ENCODE measurements at regions not wholly inside any gene's neighbourhood (a gene's known extent, or its start where the extent isn't known, plus 50 kb on each side); places are given as distances from the start of the nearest gene placed in this dataset.

DNA sequence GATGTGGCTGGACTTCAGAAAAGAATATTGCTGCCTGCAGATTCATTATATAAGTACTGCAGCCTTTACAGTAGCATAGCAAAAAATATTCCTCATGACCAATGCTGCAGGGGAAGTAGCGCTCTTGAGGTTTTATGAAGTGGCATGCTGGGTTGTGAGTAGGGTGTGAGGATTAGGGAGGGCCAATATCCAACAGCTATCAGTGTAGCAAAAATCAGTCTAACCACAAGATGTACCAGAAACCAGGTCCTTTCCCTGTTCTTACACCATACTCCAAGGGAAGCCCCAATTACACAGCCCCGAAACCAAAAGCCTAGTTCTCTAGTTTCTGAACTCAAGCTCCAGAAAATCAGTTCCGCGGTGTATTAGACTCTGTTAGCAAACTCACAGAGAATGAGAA, 1082.2 kb upstream of the DDX18 start:
- H3K4me3 Mint-ChIP-seq = no peak overlapping the region
- no peaks in the 10 kb centered on the region for H3K36me3 ChIP-seq (ENCODE audit: insufficient read depth)
- no peak overlapping the region for H3K4me3 ChIP-seq
- no peak overlapping the region for H3K27ac ChIP-seq (ENCODE audit: low read depth)
- H3K27me3 ChIP-seq (ENCODE audit: insufficient read depth) = no peaks in the 10 kb centered on the region
- H3K9me3 Mint-ChIP-seq = no peaks in the 10 kb centered on the region
- no peak for ATAC-seq
- H3K4me1 ChIP-seq (ENCODE audit: insufficient read depth) = no peaks in the 10 kb centered on the region
- no peak overlapping the region for H2AFZ ChIP-seq
- DNase-seq (ENCODE audit: low spot score) = no peak
- no peaks in the 10 kb centered on the region for H3F3A ChIP-seq (replicated peaks; ENCODE audit: low read depth)
- H3K27me3 Mint-ChIP-seq (ENCODE audit: insufficient read depth, low read depth, poor library complexity) = peaks cover 3% of the 10 kb centered on the region
- no peak overlapping the region for H3K4me2 ChIP-seq
- no peaks in the 10 kb centered on the region for H3K36me3 Mint-ChIP-seq (ENCODE audit: low read depth)
- no peaks in the 10 kb centered on the region for H3K79me2 ChIP-seq (replicated peaks; ENCODE audit: insufficient read depth)
- H3K4me1 Mint-ChIP-seq = peaks cover 13% of the 10 kb centered on the region
- H3K27ac Mint-ChIP-seq = no peak overlapping the region
- no peaks in the 10 kb centered on the region for H4K20me1 ChIP-seq (replicated peaks; ENCODE audit: insufficient read depth)
- H3K9me2 ChIP-seq (ENCODE audit: insufficient read depth) = no peaks in the 10 kb centered on the region
- TF ChIP-seq, protein P1, sequence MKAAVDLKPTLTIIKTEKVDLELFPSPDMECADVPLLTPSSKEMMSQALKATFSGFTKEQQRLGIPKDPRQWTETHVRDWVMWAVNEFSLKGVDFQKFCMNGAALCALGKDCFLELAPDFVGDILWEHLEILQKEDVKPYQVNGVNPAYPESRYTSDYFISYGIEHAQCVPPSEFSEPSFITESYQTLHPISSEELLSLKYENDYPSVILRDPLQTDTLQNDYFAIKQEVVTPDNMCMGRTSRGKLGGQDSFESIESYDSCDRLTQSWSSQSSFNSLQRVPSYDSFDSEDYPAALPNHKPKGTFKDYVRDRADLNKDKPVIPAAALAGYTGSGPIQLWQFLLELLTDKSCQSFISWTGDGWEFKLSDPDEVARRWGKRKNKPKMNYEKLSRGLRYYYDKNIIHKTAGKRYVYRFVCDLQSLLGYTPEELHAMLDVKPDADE (IDR thresholded peaks at IDR 0.05) = no peak
- TF ChIP-seq NANOG (IDR thresholded peaks at IDR 0.05; ENCODE audit: borderline replicate concordance) = no peak
- no peak for TF ChIP-seq POLR2AphosphoS5 (IDR thresholded peaks at IDR 0.05; ENCODE audit: low read depth)
- TF ChIP-seq, protein P2, sequence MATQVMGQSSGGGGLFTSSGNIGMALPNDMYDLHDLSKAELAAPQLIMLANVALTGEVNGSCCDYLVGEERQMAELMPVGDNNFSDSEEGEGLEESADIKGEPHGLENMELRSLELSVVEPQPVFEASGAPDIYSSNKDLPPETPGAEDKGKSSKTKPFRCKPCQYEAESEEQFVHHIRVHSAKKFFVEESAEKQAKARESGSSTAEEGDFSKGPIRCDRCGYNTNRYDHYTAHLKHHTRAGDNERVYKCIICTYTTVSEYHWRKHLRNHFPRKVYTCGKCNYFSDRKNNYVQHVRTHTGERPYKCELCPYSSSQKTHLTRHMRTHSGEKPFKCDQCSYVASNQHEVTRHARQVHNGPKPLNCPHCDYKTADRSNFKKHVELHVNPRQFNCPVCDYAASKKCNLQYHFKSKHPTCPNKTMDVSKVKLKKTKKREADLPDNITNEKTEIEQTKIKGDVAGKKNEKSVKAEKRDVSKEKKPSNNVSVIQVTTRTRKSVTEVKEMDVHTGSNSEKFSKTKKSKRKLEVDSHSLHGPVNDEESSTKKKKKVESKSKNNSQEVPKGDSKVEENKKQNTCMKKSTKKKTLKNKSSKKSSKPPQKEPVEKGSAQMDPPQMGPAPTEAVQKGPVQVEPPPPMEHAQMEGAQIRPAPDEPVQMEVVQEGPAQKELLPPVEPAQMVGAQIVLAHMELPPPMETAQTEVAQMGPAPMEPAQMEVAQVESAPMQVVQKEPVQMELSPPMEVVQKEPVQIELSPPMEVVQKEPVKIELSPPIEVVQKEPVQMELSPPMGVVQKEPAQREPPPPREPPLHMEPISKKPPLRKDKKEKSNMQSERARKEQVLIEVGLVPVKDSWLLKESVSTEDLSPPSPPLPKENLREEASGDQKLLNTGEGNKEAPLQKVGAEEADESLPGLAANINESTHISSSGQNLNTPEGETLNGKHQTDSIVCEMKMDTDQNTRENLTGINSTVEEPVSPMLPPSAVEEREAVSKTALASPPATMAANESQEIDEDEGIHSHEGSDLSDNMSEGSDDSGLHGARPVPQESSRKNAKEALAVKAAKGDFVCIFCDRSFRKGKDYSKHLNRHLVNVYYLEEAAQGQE (IDR thresholded peaks at IDR 0.05; ENCODE audit: unreplicated experiment) = no peak
- TF ChIP-seq, protein P3, sequence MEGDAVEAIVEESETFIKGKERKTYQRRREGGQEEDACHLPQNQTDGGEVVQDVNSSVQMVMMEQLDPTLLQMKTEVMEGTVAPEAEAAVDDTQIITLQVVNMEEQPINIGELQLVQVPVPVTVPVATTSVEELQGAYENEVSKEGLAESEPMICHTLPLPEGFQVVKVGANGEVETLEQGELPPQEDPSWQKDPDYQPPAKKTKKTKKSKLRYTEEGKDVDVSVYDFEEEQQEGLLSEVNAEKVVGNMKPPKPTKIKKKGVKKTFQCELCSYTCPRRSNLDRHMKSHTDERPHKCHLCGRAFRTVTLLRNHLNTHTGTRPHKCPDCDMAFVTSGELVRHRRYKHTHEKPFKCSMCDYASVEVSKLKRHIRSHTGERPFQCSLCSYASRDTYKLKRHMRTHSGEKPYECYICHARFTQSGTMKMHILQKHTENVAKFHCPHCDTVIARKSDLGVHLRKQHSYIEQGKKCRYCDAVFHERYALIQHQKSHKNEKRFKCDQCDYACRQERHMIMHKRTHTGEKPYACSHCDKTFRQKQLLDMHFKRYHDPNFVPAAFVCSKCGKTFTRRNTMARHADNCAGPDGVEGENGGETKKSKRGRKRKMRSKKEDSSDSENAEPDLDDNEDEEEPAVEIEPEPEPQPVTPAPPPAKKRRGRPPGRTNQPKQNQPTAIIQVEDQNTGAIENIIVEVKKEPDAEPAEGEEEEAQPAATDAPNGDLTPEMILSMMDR (conservative IDR thresholded peaks at IDR 0.05; ENCODE audit: low read depth in 2 of 2) = no peak
- TF ChIP-seq EZH2 (IDR thresholded peaks at IDR 0.05; ENCODE audit: low read depth, unreplicated experiment) = no peak
- TF ChIP-seq EZH2phosphoT487 (IDR thresholded peaks at IDR 0.05; ENCODE audit: unreplicated experiment) = no peak
- TF ChIP-seq ZNF331 (CRISPR knock-in tag; IDR thresholded peaks at IDR 0.05; ENCODE audit: low read depth) = no peak
- TF ChIP-seq JUNB (IDR thresholded peaks at IDR 0.05; ENCODE audit: unreplicated experiment) = no peak
- no peak for TF ChIP-seq STAT1 (IDR thresholded peaks at IDR 0.05; ENCODE audit: unreplicated experiment)
- TF ChIP-seq, protein P4, sequence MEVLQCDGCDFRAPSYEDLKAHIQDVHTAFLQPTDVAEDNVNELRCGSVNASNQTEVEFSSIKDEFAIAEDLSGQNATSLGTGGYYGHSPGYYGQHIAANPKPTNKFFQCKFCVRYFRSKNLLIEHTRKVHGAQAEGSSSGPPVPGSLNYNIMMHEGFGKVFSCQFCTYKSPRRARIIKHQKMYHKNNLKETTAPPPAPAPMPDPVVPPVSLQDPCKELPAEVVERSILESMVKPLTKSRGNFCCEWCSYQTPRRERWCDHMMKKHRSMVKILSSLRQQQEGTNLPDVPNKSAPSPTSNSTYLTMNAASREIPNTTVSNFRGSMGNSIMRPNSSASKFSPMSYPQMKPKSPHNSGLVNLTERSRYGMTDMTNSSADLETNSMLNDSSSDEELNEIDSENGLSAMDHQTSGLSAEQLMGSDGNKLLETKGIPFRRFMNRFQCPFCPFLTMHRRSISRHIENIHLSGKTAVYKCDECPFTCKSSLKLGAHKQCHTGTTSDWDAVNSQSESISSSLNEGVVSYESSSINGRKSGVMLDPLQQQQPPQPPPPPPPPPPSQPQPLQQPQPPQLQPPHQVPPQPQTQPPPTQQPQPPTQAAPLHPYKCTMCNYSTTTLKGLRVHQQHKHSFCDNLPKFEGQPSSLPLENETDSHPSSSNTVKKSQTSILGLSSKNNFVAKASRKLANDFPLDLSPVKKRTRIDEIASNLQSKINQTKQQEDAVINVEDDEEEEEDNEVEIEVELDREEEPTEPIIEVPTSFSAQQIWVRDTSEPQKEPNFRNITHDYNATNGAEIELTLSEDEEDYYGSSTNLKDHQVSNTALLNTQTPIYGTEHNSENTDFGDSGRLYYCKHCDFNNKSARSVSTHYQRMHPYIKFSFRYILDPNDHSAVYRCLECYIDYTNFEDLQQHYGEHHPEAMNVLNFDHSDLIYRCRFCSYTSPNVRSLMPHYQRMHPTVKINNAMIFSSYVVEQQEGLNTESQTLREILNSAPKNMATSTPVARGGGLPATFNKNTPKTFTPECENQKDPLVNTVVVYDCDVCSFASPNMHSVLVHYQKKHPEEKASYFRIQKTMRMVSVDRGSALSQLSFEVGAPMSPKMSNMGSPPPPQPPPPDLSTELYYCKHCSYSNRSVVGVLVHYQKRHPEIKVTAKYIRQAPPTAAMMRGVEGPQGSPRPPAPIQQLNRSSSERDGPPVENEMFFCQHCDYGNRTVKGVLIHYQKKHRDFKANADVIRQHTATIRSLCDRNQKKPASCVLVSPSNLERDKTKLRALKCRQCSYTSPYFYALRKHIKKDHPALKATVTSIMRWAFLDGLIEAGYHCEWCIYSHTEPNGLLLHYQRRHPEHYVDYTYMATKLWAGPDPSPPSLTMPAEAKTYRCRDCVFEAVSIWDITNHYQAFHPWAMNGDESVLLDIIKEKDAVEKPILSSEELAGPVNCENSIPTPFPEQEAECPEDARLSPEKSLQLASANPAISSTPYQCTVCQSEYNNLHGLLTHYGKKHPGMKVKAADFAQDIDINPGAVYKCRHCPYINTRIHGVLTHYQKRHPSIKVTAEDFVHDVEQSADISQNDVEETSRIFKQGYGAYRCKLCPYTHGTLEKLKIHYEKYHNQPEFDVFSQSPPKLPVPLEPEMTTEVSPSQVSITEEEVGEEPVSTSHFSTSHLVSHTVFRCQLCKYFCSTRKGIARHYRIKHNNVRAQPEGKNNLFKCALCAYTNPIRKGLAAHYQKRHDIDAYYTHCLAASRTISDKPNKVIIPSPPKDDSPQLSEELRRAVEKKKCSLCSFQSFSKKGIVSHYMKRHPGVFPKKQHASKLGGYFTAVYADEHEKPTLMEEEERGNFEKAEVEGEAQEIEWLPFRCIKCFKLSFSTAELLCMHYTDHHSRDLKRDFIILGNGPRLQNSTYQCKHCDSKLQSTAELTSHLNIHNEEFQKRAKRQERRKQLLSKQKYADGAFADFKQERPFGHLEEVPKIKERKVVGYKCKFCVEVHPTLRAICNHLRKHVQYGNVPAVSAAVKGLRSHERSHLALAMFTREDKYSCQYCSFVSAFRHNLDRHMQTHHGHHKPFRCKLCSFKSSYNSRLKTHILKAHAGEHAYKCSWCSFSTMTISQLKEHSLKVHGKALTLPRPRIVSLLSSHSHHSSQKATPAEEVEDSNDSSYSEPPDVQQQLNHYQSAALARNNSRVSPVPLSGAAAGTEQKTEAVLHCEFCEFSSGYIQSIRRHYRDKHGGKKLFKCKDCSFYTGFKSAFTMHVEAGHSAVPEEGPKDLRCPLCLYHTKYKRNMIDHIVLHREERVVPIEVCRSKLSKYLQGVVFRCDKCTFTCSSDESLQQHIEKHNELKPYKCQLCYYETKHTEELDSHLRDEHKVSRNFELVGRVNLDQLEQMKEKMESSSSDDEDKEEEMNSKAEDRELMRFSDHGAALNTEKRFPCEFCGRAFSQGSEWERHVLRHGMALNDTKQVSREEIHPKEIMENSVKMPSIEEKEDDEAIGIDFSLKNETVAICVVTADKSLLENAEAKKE (CRISPR knock-in tag; IDR thresholded peaks at IDR 0.05) = no peak
- TF ChIP-seq ZNF114 (CRISPR knock-in tag; IDR thresholded peaks at IDR 0.05) = no peak
